K562 (cell line): ENCODE measurements at regions not wholly inside any gene's neighbourhood (a gene's known extent, or its start where the extent isn't known, plus 50 kb on each side); places are given as distances from the start of the nearest gene placed in this dataset.

Experiments used
- ATF1 ChIP-seq, 2 experiments: fragments of 450-650 bp in 1 of 2; IDR thresholded peaks; 2 replicates each; pipeline ENCODE4 v1.6.1; 2016; ENCODE audit warnings: missing compliant biosample characterization in 1 of 2, missing genetic modification characterization in 1 of 2
- DDX20 ChIP-seq: fragments of 450-650 bp; IDR thresholded peaks from 2 replicates; pipeline ENCODE4 v1.6.1; 2016; ENCODE audit warnings: missing genetic modification characterization, low read depth, mild to moderate bottlenecking, missing compliant biosample characterization, moderate library complexity
- ESRRA ChIP-seq: fragments of 450-650 bp; IDR thresholded peaks from 2 replicates; pipeline ENCODE4 v1.6.1; 2014; ENCODE audit warnings: low read depth, mild to moderate bottlenecking, moderate library complexity, borderline replicate concordance
- HNRNPUL1 ChIP-seq: fragments of 200-400 bp; formaldehyde crosslinking; IDR thresholded peaks from 2 replicates; pipeline ENCODE4 v1.6.1; 2017; ENCODE audit warnings: low read length
- KAT2B ChIP-seq: IDR thresholded peaks from one replicate; pipeline ENCODE4 v1.6.1; 2012; ENCODE audit warnings: low read depth, mild to moderate bottlenecking, control low read depth, inconsistent platforms, low read length, moderate library complexity
- PTRF ChIP-seq: fragments of 450-650 bp; IDR thresholded peaks from 2 replicates; pipeline ENCODE4 v1.6.1; 2016; ENCODE audit warnings: mild to moderate bottlenecking, missing genetic modification characterization, missing compliant biosample characterization
- SP1 ChIP-seq: sonication (generic); formaldehyde crosslinking; IDR thresholded peaks from 2 replicates; pipeline ENCODE4 v1.8.1; 2022; ENCODE audit warnings: mild to moderate bottlenecking, missing genetic modification reagents
- TRIM28 ChIP-seq: fragments of 450-650 bp; IDR thresholded peaks from 2 replicates; pipeline ENCODE4 v1.6.1; 2017
- TF ChIP-seq, protein P1 (sequence below): fragments of 450-650 bp; formaldehyde crosslinking; IDR thresholded peaks from 2 replicates; pipeline ENCODE4 v1.4.0; 2020; ENCODE audit warnings: mild to moderate bottlenecking, mixed read lengths
- TF ChIP-seq, protein P2 (sequence below): sonication (generic); formaldehyde crosslinking; IDR thresholded peaks from 2 replicates; pipeline ENCODE4 v1.8.0; 2022; ENCODE audit warnings: mild to moderate bottlenecking, low read depth, missing genetic modification reagents
- TF ChIP-seq, protein P3 (sequence below): sonication (generic); formaldehyde crosslinking; IDR thresholded peaks from 2 replicates; pipeline ENCODE4 v1.8.0; 2023; ENCODE audit warnings: missing genetic modification reagents, mild to moderate bottlenecking, borderline replicate concordance
- TF ChIP-seq, protein P4 (sequence below): fragments of 250-450 bp; sonication (Bioruptor Pico); IDR thresholded peaks from 2 replicates; pipeline ENCODE4 v1.9.0; 2021; ENCODE audit warnings: mild to moderate bottlenecking
- TF ChIP-seq, protein P5 (sequence below), 2 experiments: fragments of 450-650 bp; IDR thresholded peaks; 2 replicates each; pipeline ENCODE4 v1.6.1; 2016

DNA sequence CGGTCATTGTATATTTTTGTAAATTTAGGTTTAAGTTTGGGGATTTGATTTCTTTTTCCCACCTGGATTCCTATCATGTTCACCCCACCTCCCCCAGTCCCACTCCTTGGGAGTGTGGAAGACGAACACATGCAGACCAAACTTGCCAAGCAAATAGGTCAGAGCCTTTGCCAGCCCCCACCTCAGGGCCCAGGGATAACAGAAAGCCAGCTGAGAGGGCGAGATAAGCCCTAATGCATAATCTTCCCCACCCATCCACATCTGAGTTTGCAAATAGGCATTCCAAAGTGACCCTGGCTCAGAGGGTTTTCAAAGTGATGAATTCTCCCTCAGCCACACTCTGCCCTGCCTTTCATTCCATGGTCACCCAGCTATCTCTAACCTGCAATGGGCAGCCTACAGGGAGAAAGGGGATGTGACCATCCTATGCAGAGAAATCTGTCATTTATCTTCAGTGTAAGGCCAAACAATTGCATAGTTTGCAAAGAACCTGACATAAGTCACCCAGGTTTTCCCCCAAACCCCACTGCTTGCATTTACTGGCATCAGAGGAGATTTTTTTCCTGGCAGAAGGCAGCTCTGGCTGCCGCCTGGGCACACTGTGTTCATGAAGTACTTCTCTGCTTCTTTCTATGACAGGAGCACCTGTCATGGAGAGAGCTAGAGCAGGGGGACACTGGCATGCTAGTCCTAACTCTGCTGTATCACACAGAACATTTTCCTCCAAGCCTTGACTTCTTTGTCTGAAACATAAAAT lies 69.0 kb upstream of the NFIA start (continued):
- TF ChIP-seq, protein P1, sequence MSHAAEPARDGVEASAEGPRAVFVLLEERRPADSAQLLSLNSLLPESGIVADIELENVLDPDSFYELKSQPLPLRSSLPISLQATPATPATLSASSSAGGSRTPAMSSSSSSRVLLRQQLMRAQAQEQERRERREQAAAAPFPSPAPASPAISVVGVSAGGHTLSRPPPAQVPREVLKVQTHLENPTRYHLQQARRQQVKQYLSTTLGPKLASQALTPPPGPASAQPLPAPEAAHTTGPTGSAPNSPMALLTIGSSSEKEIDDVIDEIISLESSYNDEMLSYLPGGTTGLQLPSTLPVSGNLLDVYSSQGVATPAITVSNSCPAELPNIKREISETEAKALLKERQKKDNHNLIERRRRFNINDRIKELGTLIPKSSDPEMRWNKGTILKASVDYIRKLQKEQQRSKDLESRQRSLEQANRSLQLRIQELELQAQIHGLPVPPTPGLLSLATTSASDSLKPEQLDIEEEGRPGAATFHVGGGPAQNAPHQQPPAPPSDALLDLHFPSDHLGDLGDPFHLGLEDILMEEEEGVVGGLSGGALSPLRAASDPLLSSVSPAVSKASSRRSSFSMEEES = no peak
- no peak for TF ChIP-seq KAT2B
- TF ChIP-seq TRIM28 = 0 out of 2 replicates have a peak, but pooled peaks have one; percentile 48
- no peak for TF ChIP-seq DDX20 (tag)
- TF ChIP-seq PTRF (tag) = no peak
- TF ChIP-seq, protein P2, sequence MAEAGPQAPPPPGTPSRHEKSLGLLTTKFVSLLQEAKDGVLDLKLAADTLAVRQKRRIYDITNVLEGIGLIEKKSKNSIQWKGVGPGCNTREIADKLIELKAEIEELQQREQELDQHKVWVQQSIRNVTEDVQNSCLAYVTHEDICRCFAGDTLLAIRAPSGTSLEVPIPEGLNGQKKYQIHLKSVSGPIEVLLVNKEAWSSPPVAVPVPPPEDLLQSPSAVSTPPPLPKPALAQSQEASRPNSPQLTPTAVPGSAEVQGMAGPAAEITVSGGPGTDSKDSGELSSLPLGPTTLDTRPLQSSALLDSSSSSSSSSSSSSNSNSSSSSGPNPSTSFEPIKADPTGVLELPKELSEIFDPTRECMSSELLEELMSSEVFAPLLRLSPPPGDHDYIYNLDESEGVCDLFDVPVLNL (CRISPR knock-in tag) = no peak
- TF ChIP-seq, protein P3, sequence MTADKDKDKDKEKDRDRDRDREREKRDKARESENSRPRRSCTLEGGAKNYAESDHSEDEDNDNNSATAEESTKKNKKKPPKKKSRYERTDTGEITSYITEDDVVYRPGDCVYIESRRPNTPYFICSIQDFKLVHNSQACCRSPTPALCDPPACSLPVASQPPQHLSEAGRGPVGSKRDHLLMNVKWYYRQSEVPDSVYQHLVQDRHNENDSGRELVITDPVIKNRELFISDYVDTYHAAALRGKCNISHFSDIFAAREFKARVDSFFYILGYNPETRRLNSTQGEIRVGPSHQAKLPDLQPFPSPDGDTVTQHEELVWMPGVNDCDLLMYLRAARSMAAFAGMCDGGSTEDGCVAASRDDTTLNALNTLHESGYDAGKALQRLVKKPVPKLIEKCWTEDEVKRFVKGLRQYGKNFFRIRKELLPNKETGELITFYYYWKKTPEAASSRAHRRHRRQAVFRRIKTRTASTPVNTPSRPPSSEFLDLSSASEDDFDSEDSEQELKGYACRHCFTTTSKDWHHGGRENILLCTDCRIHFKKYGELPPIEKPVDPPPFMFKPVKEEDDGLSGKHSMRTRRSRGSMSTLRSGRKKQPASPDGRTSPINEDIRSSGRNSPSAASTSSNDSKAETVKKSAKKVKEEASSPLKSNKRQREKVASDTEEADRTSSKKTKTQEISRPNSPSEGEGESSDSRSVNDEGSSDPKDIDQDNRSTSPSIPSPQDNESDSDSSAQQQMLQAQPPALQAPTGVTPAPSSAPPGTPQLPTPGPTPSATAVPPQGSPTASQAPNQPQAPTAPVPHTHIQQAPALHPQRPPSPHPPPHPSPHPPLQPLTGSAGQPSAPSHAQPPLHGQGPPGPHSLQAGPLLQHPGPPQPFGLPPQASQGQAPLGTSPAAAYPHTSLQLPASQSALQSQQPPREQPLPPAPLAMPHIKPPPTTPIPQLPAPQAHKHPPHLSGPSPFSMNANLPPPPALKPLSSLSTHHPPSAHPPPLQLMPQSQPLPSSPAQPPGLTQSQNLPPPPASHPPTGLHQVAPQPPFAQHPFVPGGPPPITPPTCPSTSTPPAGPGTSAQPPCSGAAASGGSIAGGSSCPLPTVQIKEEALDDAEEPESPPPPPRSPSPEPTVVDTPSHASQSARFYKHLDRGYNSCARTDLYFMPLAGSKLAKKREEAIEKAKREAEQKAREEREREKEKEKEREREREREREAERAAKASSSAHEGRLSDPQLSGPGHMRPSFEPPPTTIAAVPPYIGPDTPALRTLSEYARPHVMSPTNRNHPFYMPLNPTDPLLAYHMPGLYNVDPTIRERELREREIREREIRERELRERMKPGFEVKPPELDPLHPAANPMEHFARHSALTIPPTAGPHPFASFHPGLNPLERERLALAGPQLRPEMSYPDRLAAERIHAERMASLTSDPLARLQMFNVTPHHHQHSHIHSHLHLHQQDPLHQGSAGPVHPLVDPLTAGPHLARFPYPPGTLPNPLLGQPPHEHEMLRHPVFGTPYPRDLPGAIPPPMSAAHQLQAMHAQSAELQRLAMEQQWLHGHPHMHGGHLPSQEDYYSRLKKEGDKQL (CRISPR knock-in tag) = no peak
- TF ChIP-seq ATF1 (CRISPR knock-in tag; IDR thresholded peaks at IDR 0.05) = no peak
- peak; percentile 51 for TF ChIP-seq ATF1 (tag; IDR thresholded peaks at IDR 0.05)
- no peak for TF ChIP-seq HNRNPUL1
- TF ChIP-seq, protein P4, sequence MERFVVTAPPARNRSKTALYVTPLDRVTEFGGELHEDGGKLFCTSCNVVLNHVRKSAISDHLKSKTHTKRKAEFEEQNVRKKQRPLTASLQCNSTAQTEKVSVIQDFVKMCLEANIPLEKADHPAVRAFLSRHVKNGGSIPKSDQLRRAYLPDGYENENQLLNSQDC (CRISPR knock-in tag) = no peak
- TF ChIP-seq ESRRA = peak; percentile 79; the same call in 1 of the 2 replicates
- TF ChIP-seq SP1 (CRISPR knock-in tag) = peak; percentile 66; the same call in 1 of the 2 replicates
- TF ChIP-seq, protein P5, sequence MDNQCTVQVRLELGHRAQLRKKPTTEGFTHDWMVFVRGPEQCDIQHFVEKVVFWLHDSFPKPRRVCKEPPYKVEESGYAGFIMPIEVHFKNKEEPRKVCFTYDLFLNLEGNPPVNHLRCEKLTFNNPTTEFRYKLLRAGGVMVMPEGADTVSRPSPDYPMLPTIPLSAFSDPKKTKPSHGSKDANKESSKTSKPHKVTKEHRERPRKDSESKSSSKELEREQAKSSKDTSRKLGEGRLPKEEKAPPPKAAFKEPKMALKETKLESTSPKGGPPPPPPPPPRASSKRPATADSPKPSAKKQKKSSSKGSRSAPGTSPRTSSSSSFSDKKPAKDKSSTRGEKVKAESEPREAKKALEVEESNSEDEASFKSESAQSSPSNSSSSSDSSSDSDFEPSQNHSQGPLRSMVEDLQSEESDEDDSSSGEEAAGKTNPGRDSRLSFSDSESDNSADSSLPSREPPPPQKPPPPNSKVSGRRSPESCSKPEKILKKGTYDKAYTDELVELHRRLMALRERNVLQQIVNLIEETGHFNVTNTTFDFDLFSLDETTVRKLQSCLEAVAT (IDR thresholded peaks at IDR 0.05) = peak in 1 of 2 experiments; percentile 100; a peak in 2 of 4 replicates
